T-helper 2 cell treated with Interferon-gamma antibody and Interleukin-4, amounts not matched to agents 100 ng/mL and 5 ng/mL, for 36 hours (primary cell): ENCODE measurements at regions not wholly inside any gene's neighbourhood (a gene's known extent, or its start where the extent isn't known, plus 50 kb on each side); places are given as distances from the start of the nearest gene placed in this dataset.

ENCODE experiments used
- intact Hi-C: fragments of 100-400 bp; cut with micrococcal nuclease; formaldehyde crosslinking; loops from one replicate; pipeline ENCODE4 v1.15.1; 2023

DNA sequence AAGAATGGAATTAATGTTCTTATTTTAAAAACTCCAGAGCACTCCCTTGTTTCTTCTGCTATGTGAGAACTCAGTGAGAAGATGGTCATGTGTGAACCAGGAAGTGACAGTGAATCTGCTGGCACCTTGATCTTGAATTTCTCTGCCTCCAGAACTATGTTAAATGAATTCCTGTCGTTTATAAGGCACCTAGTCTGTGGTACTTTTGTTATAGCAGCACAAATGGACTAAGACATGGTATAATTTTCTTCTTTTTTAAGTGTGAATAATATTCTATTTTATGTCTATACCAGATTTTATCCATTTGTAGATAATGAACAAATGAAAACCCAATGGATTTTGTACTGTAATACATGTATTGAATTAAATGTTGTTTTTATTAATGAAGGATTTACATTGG lies 601.9 kb upstream of the REG3G start:
- intact Hi-C loops: no loop called here

DNA sequence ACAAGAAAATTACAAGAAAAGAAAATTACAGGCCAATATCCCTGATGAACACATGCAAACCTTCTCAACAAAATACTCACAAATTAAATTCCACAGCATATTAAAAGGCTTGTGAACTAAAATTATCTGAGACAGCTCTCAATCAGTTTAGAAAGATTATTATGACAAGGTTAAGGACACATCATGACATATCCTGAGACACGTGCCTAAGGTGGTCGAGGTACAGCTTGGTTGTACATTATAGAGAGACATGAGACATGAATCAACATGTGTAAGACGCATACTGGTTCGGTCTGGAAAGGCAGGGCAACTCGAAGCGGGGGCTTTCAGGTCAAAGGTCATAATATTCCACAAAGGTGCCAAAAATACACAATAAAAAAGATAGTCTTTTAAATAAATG lies 598.3 kb upstream of the REG3G start:
- intact Hi-C loops: no loop called here

DNA sequence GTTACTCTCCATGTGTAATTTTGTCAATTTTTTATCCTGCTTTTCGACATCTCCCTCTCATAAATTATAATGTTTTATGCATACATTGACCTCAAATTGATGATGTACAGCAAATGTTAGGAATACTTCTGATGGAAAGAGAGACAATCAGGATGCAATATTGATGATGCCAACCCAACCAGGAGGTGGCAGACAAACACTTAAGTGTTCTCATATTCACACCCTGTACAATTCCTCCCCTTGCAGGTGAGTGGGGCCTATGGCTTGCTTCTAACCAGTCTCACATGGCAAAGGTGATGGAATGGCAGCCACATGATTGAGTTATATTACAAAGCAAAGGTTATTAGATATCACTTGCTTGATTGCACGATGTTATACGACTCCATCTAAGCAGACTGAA lies 594.3 kb upstream of the REG3G start:
- intact Hi-C loops: no loop called here

DNA sequence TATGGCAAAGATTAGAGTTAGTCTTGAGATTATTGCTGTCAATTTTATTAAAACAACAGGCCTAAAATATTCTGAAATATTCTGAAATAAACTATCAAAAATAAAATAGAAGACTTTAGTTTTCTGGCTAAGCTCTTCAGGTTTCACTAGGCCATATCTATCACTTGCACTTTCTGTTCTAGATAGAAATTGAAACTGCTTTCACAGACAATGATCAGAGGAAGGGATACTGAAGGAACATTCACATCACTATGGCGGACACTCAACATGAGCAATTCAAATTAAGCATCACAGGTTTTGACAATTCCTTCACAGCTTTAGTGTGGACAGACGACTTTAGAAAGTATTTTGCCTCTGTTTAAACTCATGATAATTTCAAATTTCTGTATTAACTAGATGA lies 586.4 kb upstream of the REG3G start:
- intact Hi-C loops: no loop called here

DNA sequence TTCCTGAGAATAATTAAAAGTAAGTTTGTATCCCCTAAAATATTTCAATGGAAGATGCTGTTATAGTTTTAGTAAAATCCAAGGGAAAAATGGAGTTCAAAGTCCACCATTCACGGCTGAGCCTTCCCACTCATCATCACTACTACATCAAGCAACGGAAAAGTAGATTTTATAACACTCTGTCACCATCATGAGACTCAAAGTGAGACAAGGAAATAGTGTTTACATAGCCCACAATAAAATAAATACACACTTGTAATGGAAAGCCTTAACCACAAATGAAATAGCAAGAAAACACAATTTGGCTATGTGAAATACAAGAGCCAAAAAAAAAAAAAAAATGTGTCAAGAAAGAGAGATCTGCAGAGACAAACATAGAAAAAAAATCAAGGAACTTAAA lies 569.9 kb upstream of the REG3G start:
- intact Hi-C loops: no loop called here

DNA sequence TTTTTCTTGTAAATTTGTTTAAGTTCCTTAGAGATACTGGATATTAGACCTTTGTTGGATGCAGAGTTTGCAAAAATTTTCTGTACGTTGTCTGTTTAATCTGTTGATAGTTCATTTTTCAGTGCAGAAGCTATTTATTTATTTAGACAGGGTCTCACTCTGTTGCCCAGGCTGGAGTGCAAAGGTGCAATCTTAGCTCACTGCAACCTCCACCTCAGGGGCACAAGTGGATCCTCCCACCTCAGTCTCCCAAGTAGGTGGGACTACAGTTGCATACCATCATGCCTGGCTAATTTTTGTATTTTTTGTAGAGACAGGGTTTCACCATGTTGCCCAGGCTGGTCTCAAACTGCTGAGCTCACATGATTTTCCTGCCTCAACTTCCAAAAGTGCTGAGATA lies 568.2 kb upstream of the REG3G start:
- intact Hi-C loops: no loop called here

DNA sequence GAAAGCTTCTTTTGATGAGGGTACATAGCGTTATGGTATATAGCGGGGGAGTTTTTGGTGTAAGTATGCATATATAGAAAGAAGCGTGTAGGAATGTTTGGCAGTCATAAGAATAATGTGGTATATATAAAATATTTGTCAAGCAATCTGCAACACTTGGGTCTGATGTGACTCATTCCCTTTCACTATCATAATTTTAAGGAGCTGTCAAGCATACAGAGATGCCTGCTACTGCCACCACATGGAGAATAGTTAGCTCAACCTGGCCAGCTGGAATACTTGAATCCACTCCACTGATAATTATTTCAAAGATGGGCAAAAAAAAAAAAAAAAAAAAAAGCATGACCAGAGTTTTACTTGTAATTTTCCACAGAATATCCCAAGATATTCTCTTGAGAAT lies 559.8 kb upstream of the REG3G start:
- intact Hi-C loops: no loop called here

DNA sequence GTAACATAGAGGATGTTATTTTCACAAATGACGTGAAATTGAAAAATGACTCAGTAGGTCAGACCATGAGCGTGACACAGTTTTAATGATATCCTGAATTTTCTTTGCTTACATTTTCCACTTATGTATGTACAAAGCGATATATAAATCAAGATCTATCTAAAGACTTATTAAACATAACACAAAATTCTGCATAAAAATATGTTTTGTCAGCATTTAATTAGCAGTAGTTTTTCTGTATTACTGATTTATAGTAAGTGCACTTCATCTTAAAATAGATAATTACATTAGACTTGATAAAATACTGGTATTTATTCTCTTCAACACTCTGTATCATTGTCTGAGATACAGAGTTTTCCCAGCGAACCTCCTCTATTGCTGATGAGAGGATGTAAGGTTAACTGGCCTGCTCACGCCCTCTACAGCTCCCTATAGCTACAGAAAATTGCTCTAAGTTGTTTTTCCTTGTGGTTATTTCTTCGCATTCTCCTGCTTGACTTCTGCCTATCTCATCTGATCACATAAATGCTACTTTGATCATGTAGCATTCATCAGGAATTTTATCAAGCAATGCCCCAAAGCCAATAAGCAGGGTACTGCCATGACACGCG lies 548.8 kb upstream of the REG3G start:
- intact Hi-C loops: no loop called here

DNA sequence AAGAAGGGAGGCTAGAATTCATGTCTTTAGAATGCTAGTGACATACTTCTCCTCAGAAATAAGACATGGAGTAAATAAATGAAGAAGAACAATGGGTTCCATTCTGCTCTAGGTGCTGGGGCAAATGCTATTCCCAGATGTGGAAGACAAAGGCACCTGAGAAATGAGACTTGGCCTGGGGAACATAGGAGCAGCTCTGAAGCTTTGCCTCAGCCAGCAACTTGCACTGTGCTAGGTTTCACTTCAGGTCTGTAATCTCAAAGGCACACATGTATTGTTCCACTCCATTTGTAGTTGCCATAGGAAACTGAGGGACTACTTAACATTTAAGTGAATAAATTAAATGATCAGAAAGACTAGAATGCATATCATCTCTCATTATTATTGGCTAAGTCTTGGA lies 538.9 kb upstream of the REG3G start:
- intact Hi-C loops: no loop called here

DNA sequence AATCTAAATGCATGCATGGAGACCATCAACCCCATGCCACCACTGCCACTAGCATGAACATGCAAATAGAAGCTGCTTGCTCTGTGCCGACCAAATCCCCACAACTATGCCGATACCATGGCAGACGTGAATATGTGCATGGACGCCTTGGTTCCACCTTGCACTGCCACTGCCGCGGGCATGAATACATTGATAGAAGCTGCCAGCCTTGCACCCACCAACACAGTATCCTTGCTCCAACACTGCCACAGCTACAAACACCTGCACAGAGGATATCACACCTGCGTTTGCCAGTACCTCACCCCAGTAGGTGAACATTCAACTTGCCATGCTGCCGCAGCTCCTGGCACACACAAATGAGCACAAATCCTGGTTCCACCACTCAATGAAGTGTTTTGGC lies 527.4 kb upstream of the REG3G start:
- intact Hi-C loops: no loop called here

DNA sequence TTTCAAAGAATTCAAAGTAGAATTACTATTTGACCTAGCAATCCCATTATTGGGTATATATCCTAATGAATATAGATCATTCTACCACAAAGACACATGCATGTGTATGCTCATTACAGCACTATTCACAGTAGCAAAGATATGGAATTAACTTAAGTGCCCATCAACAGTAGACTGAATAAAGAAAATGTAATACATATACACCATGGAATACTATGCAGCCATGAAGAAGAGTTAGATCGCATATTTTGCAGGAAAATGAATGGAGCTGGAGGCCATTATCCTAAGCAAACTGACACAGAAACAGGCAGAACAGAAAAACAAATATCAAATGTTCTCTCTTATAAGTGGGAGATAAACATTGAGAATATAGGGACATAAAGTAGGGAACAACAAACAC lies 519.2 kb upstream of the REG3G start:
- intact Hi-C loops: no loop called here

DNA sequence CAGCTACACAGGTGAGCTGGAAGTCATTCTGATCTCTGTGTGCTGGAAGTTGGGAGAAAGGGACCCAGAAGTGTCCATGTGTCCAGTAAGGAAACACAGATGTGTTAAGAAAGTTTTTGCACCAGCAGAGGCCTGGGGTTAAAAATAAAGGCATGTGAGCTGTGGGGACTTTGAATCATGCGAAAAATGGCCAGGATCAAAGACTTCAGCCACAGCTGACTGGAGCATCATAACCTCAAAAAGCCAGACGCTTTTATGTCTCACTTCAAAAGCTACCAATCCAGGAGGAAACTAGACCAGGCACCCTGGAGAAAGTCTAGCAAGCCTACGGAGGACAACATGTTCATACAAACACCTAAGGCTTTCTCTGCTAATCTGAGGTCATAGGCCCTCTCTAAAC lies 503.6 kb upstream of the REG3G start:
- intact Hi-C loops: no loop called here

DNA sequence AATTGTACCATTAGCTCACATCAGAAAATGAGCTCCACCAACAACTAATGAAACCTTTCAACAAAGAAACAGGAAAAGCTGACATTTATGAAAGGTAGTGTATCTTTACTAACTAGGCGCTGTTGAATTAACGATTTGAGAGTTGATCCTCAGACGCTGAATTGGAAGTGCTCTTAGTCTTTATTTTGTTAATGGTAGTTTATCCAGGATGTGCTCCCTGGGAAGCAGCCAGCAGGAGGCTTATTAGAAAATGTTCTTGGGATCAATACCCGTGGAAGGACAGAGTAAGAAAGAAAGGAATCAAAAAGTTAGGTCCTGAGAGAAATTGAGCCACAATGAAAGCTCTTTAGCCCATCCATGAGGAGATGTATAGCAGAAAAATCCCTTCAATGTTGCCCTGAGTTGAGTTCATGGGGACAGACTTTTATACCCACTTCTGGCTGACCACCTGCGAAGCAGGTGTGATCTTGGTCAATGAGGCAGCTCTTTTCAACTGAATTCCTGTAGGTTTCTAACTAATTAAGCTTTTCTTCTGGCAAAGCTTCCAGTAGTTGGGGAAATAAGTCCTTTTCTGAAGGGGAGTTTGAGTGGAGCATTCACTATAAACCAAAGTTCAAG lies 492.6 kb upstream of the REG3G start:
- intact Hi-C loops: no loop called here

DNA sequence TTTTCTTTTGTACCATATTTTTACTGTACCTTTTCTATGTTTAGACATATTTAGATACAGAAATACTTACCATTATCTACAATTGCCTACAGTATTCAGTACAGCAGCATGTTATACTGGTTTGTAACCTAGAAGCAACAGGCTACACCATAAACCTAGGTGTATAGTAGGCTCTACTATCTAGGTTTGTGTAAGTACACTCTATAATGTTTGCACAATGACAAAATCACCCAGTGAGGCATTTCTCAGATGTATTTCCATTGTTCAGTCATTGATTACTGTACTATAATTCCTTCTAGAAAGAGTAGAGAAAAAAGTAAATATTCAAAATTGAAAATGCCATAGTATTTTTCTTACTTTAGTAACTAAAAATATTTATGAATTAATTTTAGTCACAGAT lies 490.1 kb upstream of the REG3G start:
- intact Hi-C loops: no loop called here

DNA sequence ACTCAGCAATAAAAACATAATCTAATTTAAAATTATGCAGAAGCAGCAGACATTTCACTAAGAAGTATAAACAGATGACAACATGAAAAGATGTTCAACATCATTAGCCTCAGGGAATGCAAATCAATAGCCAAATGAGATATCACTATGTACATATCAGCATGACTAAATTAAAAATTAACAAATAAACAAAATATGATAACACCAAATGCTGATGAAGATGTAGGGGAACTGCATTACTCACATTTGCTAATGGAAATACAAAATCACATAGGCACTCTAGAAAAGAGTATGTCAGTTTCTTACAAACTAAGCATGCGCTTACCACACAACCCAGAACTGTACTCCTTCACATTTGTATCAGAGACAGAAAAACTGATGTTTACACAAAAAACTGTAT lies 487.2 kb upstream of the REG3G start:
- intact Hi-C loops: no loop called here

DNA sequence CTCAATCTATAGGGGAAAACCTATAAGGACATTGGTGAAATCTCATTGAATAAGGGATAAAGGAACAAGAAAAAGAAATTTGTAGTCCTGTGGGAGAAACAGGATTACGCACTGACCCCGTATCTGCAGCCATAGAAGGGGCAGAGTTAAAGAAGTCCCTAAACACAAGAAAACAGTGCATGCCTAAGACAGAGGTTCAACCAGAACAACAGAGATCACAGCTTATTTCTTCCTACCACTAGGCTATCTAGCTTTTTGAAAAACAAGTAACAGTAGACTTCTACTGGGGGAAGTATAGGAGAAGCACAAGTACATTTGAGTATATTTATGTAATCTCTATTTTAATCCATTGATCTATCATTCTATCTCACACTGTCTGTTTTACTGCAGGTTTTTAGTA lies 485.2 kb upstream of the REG3G start:
- intact Hi-C loops: no loop called here

DNA sequence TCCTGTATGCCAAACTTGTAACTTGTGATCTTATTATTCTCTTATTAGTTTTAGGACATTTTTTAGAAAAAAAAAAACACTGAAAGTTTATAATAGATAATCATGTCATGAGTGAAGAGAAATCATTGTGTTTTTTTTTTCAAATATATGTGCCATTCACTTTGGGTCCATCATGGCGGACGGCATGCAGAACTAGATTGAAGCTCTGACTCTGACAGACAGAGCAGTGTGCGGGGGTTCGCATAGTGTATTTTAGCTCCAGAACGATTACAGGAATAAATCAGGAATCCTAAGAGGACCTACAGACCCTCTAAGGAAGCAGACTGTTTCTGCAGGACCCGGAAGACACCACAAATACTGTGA lies 484.4 kb upstream of the REG3G start:
- intact Hi-C loops: no loop called here

DNA sequence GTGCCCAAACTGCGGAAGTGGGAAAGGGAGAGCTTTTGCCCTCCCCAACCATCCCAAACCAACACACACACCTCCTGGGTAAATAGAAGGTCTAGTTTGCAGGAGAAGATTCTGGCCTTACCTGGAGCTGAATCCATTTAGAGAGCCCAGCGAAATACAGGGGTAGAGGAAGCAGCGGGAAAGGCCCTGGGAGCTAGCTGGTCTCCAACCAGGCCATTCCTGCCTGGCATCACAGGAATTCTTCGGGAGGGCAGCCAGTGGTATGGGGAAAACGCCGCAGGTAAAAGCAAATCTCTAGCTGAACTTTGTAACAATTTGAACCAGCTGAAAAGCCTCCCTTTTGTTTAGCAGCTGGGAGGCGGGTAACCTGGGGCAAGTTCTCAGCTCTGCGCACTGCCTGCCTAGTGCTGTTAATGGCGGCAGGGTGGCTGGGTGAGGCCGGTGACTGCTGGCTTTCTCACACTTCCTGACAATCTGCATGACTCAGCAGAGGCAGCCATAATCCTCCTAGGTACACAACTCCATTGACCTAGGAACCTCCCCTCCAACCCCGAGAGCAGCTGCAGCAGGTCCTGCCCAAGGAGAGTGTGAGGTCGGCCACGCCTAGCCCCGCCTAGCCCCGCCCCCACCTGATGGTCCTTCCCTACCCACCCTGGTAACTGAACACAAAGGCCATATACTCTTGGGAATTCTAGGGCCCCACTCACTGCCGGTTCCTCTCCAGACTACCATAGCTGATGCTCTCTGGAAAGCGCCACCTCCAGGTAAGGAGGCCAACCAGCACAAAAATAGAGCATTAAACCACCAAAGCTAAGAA lies 483.8 kb upstream of the REG3G start:
- intact Hi-C loops: no loop called here

DNA sequence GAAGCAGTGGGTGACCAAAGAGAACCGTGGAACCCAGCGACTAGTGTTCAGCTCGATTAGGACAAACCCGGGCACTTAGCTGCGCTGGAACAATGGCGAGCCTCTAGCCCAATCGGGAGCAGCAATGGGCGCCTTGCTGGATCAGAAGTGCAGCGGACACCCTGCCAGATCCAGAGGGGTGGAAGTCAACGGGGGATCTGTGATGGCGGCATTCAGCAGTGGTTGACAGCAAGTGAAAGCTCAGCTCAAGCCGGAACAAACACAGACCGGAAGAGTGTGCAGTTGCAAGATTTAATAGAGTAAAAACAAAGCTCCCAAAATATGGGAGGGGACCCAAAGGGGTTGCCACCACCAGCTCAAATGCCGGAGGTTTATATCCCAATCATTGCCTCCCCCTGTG lies 478.7 kb upstream of the REG3G start:
- intact Hi-C loops: no loop called here

DNA sequence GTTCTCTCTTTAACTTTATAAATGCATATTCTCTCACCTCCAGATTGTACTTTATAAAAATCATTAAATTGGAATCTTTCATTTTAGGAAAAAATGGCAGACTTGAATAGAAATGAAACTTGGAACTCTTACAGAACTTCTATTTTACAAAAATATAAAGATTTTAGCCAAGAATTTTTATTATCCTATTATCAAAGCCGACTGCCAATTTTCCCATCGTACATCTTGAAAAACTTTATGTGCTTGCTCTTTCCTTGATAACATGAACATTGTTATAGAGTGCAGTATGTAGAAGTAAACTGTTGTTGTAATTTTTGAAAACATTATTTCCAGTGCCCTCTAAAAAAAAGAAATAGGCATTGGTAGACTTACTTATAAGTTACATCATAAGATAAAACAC lies 475.7 kb upstream of the REG3G start:
- intact Hi-C loops: no loop called here

DNA sequence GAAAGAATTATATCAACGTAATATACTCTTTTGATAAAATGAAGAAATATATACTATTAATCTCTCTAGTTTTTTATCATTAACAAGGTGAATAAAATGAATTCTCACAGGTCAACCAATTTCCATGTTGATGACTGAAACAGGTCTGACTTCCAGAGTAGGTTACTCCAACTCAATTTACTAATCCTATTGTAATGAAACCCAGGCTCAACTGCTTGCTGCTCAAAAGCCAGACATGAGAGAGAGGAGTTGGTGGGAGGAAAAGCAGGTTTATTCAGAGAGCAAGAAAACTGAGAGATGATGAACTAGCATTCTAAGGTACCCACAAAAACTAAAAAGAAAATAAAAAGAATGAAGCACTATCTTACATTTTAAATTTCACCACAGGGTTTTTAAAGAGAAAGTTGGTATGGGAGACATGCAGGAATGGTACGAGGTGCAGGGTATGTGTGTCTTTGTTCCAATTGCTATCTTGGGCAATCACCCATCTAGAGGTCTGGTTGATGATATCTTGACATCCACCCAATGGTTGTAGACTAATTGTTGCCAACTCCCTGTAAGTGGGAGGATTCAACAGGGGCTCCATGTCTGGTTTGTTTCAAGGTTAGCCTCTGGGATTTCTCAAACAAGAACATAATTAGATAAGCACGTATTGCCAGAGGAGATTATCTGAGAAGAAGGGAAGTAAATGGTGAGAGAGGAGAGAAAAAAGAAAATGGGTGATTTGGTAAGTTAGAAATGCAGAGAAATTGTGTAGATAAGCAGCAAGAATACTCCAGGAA lies 471.4 kb upstream of the REG3G start:
- intact Hi-C loops: no loop called here

DNA sequence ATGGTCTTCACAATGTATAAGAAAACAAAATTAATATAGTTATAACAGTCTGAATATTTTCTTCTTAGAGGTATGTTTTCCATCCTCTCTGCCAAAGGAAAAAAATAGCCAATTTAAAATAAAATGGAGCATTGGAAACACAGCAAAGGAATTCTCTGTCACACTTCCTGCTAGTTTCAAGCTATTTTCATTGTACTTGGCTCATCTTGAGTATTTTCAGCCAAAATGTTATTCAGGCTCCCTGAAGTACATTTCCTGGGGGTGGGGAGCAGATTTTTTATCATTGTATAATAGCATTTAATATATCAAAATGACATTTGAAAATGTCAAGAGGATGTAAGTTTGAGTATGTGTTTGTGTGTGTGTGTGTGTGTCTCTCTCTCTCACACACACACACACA lies 463.6 kb upstream of the REG3G start:
- intact Hi-C loops: no loop called here
